ENCODE measurements at regions not wholly inside any gene's neighbourhood (a gene's known extent, or its start where the extent isn't known, plus 50 kb on each side); places are given as distances from the start of the nearest gene placed in this dataset.

GRCh38 chr3:83002869-83003445 lies 1241.5 kb upstream of the GBE1 start:
- TF ChIP-seq CTCF (IDR thresholded peaks at IDR 0.05 in 4 of 5, conservative IDR thresholded peaks at IDR 0.05 in 1 of 5) (no peak), POLR2A (IDR thresholded peaks at IDR 0.05) (no peak)
